Activated gamma-delta T cell treated with anti-CD3 and anti-CD28 coated beads, Interleukin-2, amount 50 U/mL, for 16 hours (primary cell): ENCODE measurements at regions not wholly inside any gene's neighbourhood (a gene's known extent, or its start where the extent isn't known, plus 50 kb on each side); places are given as distances from the start of the nearest gene placed in this dataset.
A peak's percentile ranks its signal among the peaks of the same experiment; 100 is the strongest.
"Not testable (repeated sequence)": the region's sequence is repeated elsewhere in the genome, so short reads cannot be mapped to it uniquely, and the experiment has no call there.

ENCODE experiments used
- DNase-seq: peaks from one replicate; pipeline ENCODE4 v3.0.0-alpha.2; 2020; ENCODE audit warnings: low read depth

GRCh38 chr2:207328944-207329386 lies 163.2 kb upstream of the KLF7 start:
- no peak for DNase-seq

GRCh38 chr2:207330912-207331311 lies 165.2 kb upstream of the KLF7 start:
- peak; percentile 9 for DNase-seq

- DNase-seq, result no peak
These were observed 165.9 kb upstream of the KLF7 start for GRCh38 chr2:207331674-207332073.

GRCh38 chr2:207332480-207333212 lies 166.9 kb upstream of the KLF7 start:
- DNase-seq, result no peak

GRCh38 chr2:207333599-207334300 lies 168.0 kb upstream of the KLF7 start:
- no peak for DNase-seq

- DNase-seq, result no peak
These were observed 168.5 kb upstream of the KLF7 start for GRCh38 chr2:207334301-207334623.

- DNase-seq, result no peak
These were observed 169.1 kb upstream of the KLF7 start for GRCh38 chr2:207334624-207335371.

GRCh38 chr2:207337234-207338219 lies 171.8 kb upstream of the KLF7 start:
- DNase-seq, result no peak

GRCh38 chr2:207338220-207338607 lies 172.5 kb upstream of the KLF7 start:
- DNase-seq, result no peak

GRCh38 chr2:207338610-207339009 lies 172.9 kb upstream of the KLF7 start:
- no peak for DNase-seq

- DNase-seq, result no peak
These were observed 175.5 kb upstream of the KLF7 start for GRCh38 chr2:207341112-207341750.

- DNase-seq, result no peak
These were observed 176.1 kb upstream of the KLF7 start for GRCh38 chr2:207341804-207342203.

- DNase-seq, result not testable (repeated sequence)
These were observed 179.0 kb upstream of the KLF7 start for GRCh38 chr2:207344596-207345394.

GRCh38 chr2:207351171-207351570 lies 178.6 kb upstream of the CREB1 start:
- no peak for DNase-seq

GRCh38 chr2:207352978-207353671 lies 176.6 kb upstream of the CREB1 start:
- DNase-seq, result no peak

GRCh38 chr2:207353836-207354235 lies 175.9 kb upstream of the CREB1 start:
- DNase-seq, result no peak

- no peak for DNase-seq
These were observed 175.3 kb upstream of the CREB1 start for GRCh38 chr2:207354462-207354861.

- no peak for DNase-seq
These were observed 173.2 kb upstream of the CREB1 start for GRCh38 chr2:207356567-207356966.

- DNase-seq, result no peak
These were observed 172.5 kb upstream of the CREB1 start for GRCh38 chr2:207357216-207357615.

GRCh38 chr2:207362716-207363115 lies 167.0 kb upstream of the CREB1 start:
- no peak for DNase-seq
